ENCODE measurements at regions not wholly inside any gene's neighbourhood (a gene's known extent, or its start where the extent isn't known, plus 50 kb on each side); places are given as distances from the start of the nearest gene placed in this dataset.

- H3K36me3 ChIP-seq (ENCODE audit: control insufficient read depth in 1 of 2, insufficient read depth in 2 of 2, low read depth in 1 of 2, low read length in 2 of 2): no peaks in the 10 kb centered on the region
- H3K27ac ChIP-seq (ENCODE audit: low read length, poor library complexity, severe bottlenecking): no peak overlapping the region
- no peak overlapping the region for H3K23ac ChIP-seq (ENCODE audit: low read length in 2 of 2)
- H3K14ac ChIP-seq (ENCODE audit: low read length in 2 of 2): no peak overlapping the region
- no peak for DNase-seq
- H2BK120ac ChIP-seq (ENCODE audit: low read depth, low read length): no peak overlapping the region
- H3K9me3 ChIP-seq (ENCODE audit: control insufficient read depth, low read length): no peaks in the 10 kb centered on the region
- H2BK5ac ChIP-seq (ENCODE audit: low read depth, low read length, poor library complexity, severe bottlenecking): no peak overlapping the region
- H3K27me3 ChIP-seq (ENCODE audit: control insufficient read depth in 1 of 2, insufficient read depth in 1 of 2, low read length in 2 of 2): peaks cover 0 to 3% of the 10 kb centered on the region in 2 experiments
- H3K9ac ChIP-seq (ENCODE audit: low read length): no peak overlapping the region
- WGBS: 100% methylated on average over 2 of the region's 3 CpGs
- no peak overlapping the region for H3K4me2 ChIP-seq (ENCODE audit: low read length, poor library complexity, severe bottlenecking)
- no peak overlapping the region for H4K91ac ChIP-seq (ENCODE audit: low read length)
- no peak overlapping the region for H3K4me3 ChIP-seq (ENCODE audit: insufficient read depth in 1 of 2, low read depth in 1 of 2, low read length in 2 of 2)
- no peaks in the 10 kb centered on the region for H3K4me1 ChIP-seq (ENCODE audit: control insufficient read depth, insufficient read depth, low read depth, low read length)
- no peaks in the 10 kb centered on the region for H3K79me1 ChIP-seq (replicated peaks; ENCODE audit: low read length, poor library complexity, severe bottlenecking)
- no peak overlapping the region for H3K18ac ChIP-seq (ENCODE audit: low read depth in 1 of 2, low read length in 2 of 2)
- H2AFZ ChIP-seq (ENCODE audit: low read depth, low read length): no peak overlapping the region
- H2BK15ac ChIP-seq (ENCODE audit: low read depth, poor library complexity, severe bottlenecking): no peak overlapping the region
- H4K8ac ChIP-seq (ENCODE audit: low read length): no peak overlapping the region
- H2BK12ac ChIP-seq (ENCODE audit: low read length in 2 of 2): no peak overlapping the region
- H3K4ac ChIP-seq (ENCODE audit: low read depth in 1 of 2, low read length in 2 of 2): no peak overlapping the region
- no peak overlapping the region for H2AK5ac ChIP-seq (ENCODE audit: low read length, severe bottlenecking)
Observed at GRCh38 chr15:45802140-45802539, 167.3 kb downstream of the SQOR start.

- Histone ChIP-seq H3K27ac (ENCODE audit: low read length, poor library complexity, severe bottlenecking) (no peak overlapping the region), H2AFZ (ENCODE audit: low read depth, low read length) (no peak overlapping the region), H3K4ac (ENCODE audit: low read depth in 1 of 2, low read length in 2 of 2) (no peak overlapping the region), H3K4me2 (ENCODE audit: low read length, poor library complexity, severe bottlenecking) (no peak overlapping the region), H3K9me3 (ENCODE audit: control insufficient read depth, low read length) (no peaks in the 10 kb centered on the region), H3K36me3 (ENCODE audit: control insufficient read depth in 1 of 2, insufficient read depth in 2 of 2, low read depth in 1 of 2, low read length in 2 of 2) (no peaks in the 10 kb centered on the region), H3K4me3 (ENCODE audit: insufficient read depth in 1 of 2, low read depth in 1 of 2, low read length in 2 of 2) (no peak overlapping the region), H3K4me1 (ENCODE audit: control insufficient read depth, insufficient read depth, low read depth, low read length) (no peaks in the 10 kb centered on the region), H3K14ac (ENCODE audit: low read length in 2 of 2) (no peak overlapping the region), H2BK15ac (ENCODE audit: low read depth, poor library complexity, severe bottlenecking) (no peak overlapping the region), H4K8ac (ENCODE audit: low read length) (no peak overlapping the region), H3K18ac (ENCODE audit: low read depth in 1 of 2, low read length in 2 of 2) (no peak overlapping the region), H2BK12ac (ENCODE audit: low read length in 2 of 2) (no peak overlapping the region), H3K9ac (ENCODE audit: low read length) (no peak overlapping the region), H2BK5ac (ENCODE audit: low read depth, low read length, poor library complexity, severe bottlenecking) (no peak overlapping the region), H4K91ac (ENCODE audit: low read length) (no peak overlapping the region), H2AK5ac (ENCODE audit: low read length, severe bottlenecking) (no peak overlapping the region), H2BK120ac (ENCODE audit: low read depth, low read length) (no peak overlapping the region), H3K79me1 (replicated peaks; ENCODE audit: low read length, poor library complexity, severe bottlenecking) (no peaks in the 10 kb centered on the region), H3K27me3 (ENCODE audit: control insufficient read depth in 1 of 2, insufficient read depth in 1 of 2, low read length in 2 of 2) (peaks cover 0 to 3% of the 10 kb centered on the region in 2 experiments), H3K23ac (ENCODE audit: low read length in 2 of 2) (no peak overlapping the region)
- 92% methylated on average over 2 of the region's 3 CpGs for WGBS
- no peak for DNase-seq
Observed at GRCh38 chr15:45804028-45804427, 169.2 kb downstream of the SQOR start.

GRCh38 chr15:45810201-45810600, 175.4 kb downstream of the SQOR start:
- Histone ChIP-seq H3K4ac (ENCODE audit: low read depth in 1 of 2, low read length in 2 of 2) (no peak overlapping the region), H2BK120ac (ENCODE audit: low read depth, low read length) (no peak overlapping the region), H2AK5ac (ENCODE audit: low read length, severe bottlenecking) (no peak overlapping the region), H3K27me3 (ENCODE audit: control insufficient read depth in 1 of 2, insufficient read depth in 1 of 2, low read length in 2 of 2) (peaks cover 0 to 4% of the 10 kb centered on the region in 2 experiments), H3K27ac (ENCODE audit: low read length, poor library complexity, severe bottlenecking) (no peak overlapping the region), H3K4me2 (ENCODE audit: low read length, poor library complexity, severe bottlenecking) (no peak overlapping the region), H4K91ac (ENCODE audit: low read length) (no peak overlapping the region), H3K18ac (ENCODE audit: low read depth in 1 of 2, low read length in 2 of 2) (no peak overlapping the region), H3K9ac (ENCODE audit: low read length) (no peak overlapping the region), H2BK15ac (ENCODE audit: low read depth, poor library complexity, severe bottlenecking) (no peak overlapping the region), H3K9me3 (ENCODE audit: control insufficient read depth, low read length) (no peaks in the 10 kb centered on the region), H3K23ac (ENCODE audit: low read length in 2 of 2) (no peak overlapping the region), H3K4me1 (ENCODE audit: control insufficient read depth, insufficient read depth, low read depth, low read length) (no peaks in the 10 kb centered on the region), H3K36me3 (ENCODE audit: control insufficient read depth in 1 of 2, insufficient read depth in 2 of 2, low read depth in 1 of 2, low read length in 2 of 2) (no peaks in the 10 kb centered on the region), H3K14ac (ENCODE audit: low read length in 2 of 2) (no peak overlapping the region), H2BK12ac (ENCODE audit: low read length in 2 of 2) (no peak overlapping the region), H3K4me3 (ENCODE audit: insufficient read depth in 1 of 2, low read depth in 1 of 2, low read length in 2 of 2) (no peak overlapping the region), H4K8ac (ENCODE audit: low read length) (no peak overlapping the region), H2AFZ (ENCODE audit: low read depth, low read length) (no peak overlapping the region), H3K79me1 (replicated peaks; ENCODE audit: low read length, poor library complexity, severe bottlenecking) (no peaks in the 10 kb centered on the region), H2BK5ac (ENCODE audit: low read depth, low read length, poor library complexity, severe bottlenecking) (no peak overlapping the region)
- WGBS: 47% methylated on average over 5 of the region's 7 CpGs
- no peak for DNase-seq

- Histone ChIP-seq H3K14ac (ENCODE audit: low read length in 2 of 2) (no peak overlapping the region), H3K4me3 (ENCODE audit: insufficient read depth in 1 of 2, low read depth in 1 of 2, low read length in 2 of 2) (no peak overlapping the region), H3K4ac (ENCODE audit: low read depth in 1 of 2, low read length in 2 of 2) (no peak overlapping the region), H2BK5ac (ENCODE audit: low read depth, low read length, poor library complexity, severe bottlenecking) (no peak overlapping the region), H3K9ac (ENCODE audit: low read length) (no peak overlapping the region), H3K9me3 (ENCODE audit: control insufficient read depth, low read length) (no peaks in the 10 kb centered on the region), H3K23ac (ENCODE audit: low read length in 2 of 2) (no peak overlapping the region), H2AFZ (ENCODE audit: low read depth, low read length) (no peak overlapping the region), H2AK5ac (ENCODE audit: low read length, severe bottlenecking) (no peak overlapping the region), H3K27me3 (ENCODE audit: control insufficient read depth in 1 of 2, insufficient read depth in 1 of 2, low read length in 2 of 2) (peaks cover 0 to 4% of the 10 kb centered on the region in 2 experiments), H3K4me1 (ENCODE audit: control insufficient read depth, insufficient read depth, low read depth, low read length) (no peaks in the 10 kb centered on the region), H4K8ac (ENCODE audit: low read length) (no peak overlapping the region), H3K79me1 (replicated peaks; ENCODE audit: low read length, poor library complexity, severe bottlenecking) (no peaks in the 10 kb centered on the region), H4K91ac (ENCODE audit: low read length) (no peak overlapping the region), H2BK120ac (ENCODE audit: low read depth, low read length) (no peak overlapping the region), H3K36me3 (ENCODE audit: control insufficient read depth in 1 of 2, insufficient read depth in 2 of 2, low read depth in 1 of 2, low read length in 2 of 2) (no peaks in the 10 kb centered on the region), H2BK12ac (ENCODE audit: low read length in 2 of 2) (no peak overlapping the region), H3K27ac (ENCODE audit: low read length, poor library complexity, severe bottlenecking) (no peak overlapping the region), H2BK15ac (ENCODE audit: low read depth, poor library complexity, severe bottlenecking) (no peak overlapping the region), H3K4me2 (ENCODE audit: low read length, poor library complexity, severe bottlenecking) (no peak overlapping the region), H3K18ac (ENCODE audit: low read depth in 1 of 2, low read length in 2 of 2) (no peak overlapping the region)
- no peak for DNase-seq
- 82% methylated on average over 1 of the region's 4 CpGs for WGBS
Observed at GRCh38 chr15:45812200-45812599, 177.4 kb downstream of the SQOR start.
